Neural progenitor cell (in vitro differentiated cells): ENCODE measurements at regions not wholly inside any gene's neighbourhood (a gene's known extent, or its start where the extent isn't known, plus 50 kb on each side); places are given as distances from the start of the nearest gene placed in this dataset.

ENCODE experiments used
- DNase-seq: peaks from one replicate; pipeline ENCODE4 v3.0.0-alpha.2; 2016; ENCODE audit warnings: low spot score
- H2AFZ ChIP-seq: fragments of 200-600 bp; sonication (generic); replicated peaks from 2 replicates; pipeline ENCODE4 v1.6.1; 2016; ENCODE audit warnings: antibody characterized with exemption
- H3F3A ChIP-seq: fragments of 200-600 bp; sonication (generic); 2 replicates; pipeline ENCODE4 v1.6.1; 2016; ENCODE audit warnings: antibody characterized with exemption, low read depth
- H3K27ac ChIP-seq: fragments of 200-600 bp; sonication (generic); 2 replicates; pipeline ENCODE4 v1.5.1; 2016; ENCODE audit warnings: mild to moderate bottlenecking
- H3K27me3 ChIP-seq: fragments of 200-600 bp; sonication (generic); 2 replicates; pipeline ENCODE4 v1.6.1; 2016; ENCODE audit warnings: mild to moderate bottlenecking, moderate library complexity
- H3K36me3 ChIP-seq: fragments of 200-600 bp; sonication (generic); 2 replicates; pipeline ENCODE4 v1.5.1; 2016
- H3K4me1 ChIP-seq: fragments of 200-600 bp; sonication (generic); 2 replicates; pipeline ENCODE4 v1.6.1; 2016; ENCODE audit warnings: mixed run types
- H3K4me2 ChIP-seq: fragments of 200-600 bp; sonication (generic); 2 replicates; pipeline ENCODE4 v1.6.1; 2016
- H3K4me3 ChIP-seq: fragments of 200-600 bp; sonication (generic); 2 replicates; pipeline ENCODE4 v1.5.1; 2016
- H3K79me2 ChIP-seq: fragments of 200-600 bp; sonication (generic); 2 replicates; pipeline ENCODE4 v1.6.1; 2016; ENCODE audit warnings: low read depth
- H3K9ac ChIP-seq: fragments of 200-600 bp; sonication (generic); 2 replicates; pipeline ENCODE4 v1.6.1; 2016
- H3K9me3 ChIP-seq: fragments of 200-600 bp; sonication (generic); 2 replicates; pipeline ENCODE4 v1.5.1; 2016; ENCODE audit warnings: low read depth
- H4K20me1 ChIP-seq: fragments of 200-600 bp; sonication (generic); 2 replicates; pipeline ENCODE4 v1.6.1; 2016; ENCODE audit warnings: low read depth
- H3K27ac Mint-ChIP-seq: 3 replicates; pipeline ENCODE4 v1.8.0; 2021; ENCODE audit warnings: mixed read lengths
- H3K27me3 Mint-ChIP-seq: 2 replicates; pipeline ENCODE4 v1.8.0; 2022; ENCODE audit warnings: low read depth, mild to moderate bottlenecking, inconsistent platforms, moderate library complexity, mixed read lengths; ENCODE audit not compliant: insufficient read depth
- H3K36me3 Mint-ChIP-seq: 3 replicates; pipeline ENCODE4 v1.8.0; 2021; ENCODE audit warnings: mixed read lengths
- H3K4me1 Mint-ChIP-seq: 3 replicates; pipeline ENCODE4 v1.8.0; 2021; ENCODE audit warnings: mixed read lengths
- H3K4me3 Mint-ChIP-seq: 3 replicates; pipeline ENCODE4 v1.8.0; 2021; ENCODE audit warnings: mild to moderate bottlenecking, moderate library complexity, mixed read lengths
- H3K9me3 Mint-ChIP-seq: 3 replicates; pipeline ENCODE4 v1.8.0; 2020; ENCODE audit warnings: mixed read lengths
- CTCF ChIP-seq: fragments of 200-600 bp; sonication (generic); IDR thresholded peaks from 2 replicates; pipeline ENCODE4 v1.5.1; 2017; ENCODE audit warnings: antibody characterized with exemption, mild to moderate bottlenecking
- EZH2 ChIP-seq: fragments of 200-600 bp; sonication (generic); IDR thresholded peaks from 2 replicates; pipeline ENCODE4 v1.6.1; 2017; ENCODE audit warnings: antibody characterized with exemption, mild to moderate bottlenecking, moderate library complexity
- EZH2phosphoT487 ChIP-seq: fragments of 200-600 bp; sonication (generic); IDR thresholded peaks from 2 replicates; pipeline ENCODE4 v1.6.1; 2017; ENCODE audit warnings: antibody characterized with exemption

DNA sequence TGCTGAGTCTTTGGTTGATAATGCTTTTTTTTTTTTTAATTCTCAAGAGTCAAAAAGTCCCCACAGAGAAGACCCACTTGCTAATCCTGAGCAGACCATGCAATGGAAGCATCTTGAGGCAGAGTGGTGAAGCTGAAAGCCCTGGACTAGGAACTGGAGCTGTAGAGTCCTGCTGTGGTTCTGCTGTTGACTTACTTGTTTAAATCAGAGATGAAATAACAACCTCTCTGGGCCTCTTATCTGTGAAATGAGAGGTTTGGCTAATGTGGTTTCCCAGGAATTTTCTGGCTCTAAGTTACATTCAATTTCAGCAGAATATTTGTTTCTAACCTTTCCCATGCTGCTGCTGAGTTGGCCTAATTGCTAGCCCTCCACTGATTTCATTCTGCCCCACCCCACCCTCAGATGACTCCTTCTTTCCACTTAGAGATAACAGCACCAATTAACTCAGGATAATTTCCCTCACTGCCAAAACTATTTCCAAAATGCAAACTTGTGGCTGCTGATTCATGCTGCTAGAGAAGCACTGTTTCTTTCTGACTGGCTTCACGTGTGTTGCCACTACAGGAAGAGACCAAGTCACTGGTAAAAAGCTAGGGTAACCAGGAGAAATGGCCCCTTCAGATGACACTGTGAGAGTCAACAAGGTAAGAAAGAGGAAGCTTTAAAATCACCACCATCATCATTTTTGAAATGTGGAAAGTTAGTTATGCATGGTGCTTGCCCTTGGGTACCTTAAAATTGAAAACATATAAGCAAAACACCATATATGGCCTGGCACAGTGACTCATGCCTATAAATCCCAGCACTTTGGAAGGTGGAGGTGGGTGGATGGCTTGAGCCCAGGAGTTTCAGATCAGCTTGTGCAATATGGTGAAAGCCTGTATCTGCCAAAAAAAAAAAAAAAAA is 326.4 kb downstream of the DCHS2 start:
- H3K79me2 ChIP-seq, result no peaks in the 10 kb centered on the region
- peaks cover 8% of the 10 kb centered on the region for H3K4me1 ChIP-seq
- no peak overlapping the region for H3K27ac ChIP-seq
- H3K4me3 ChIP-seq, result no peak overlapping the region
- no peak overlapping the region for H2AFZ ChIP-seq
- no peaks in the 10 kb centered on the region for H3F3A ChIP-seq
- no peaks in the 10 kb centered on the region for H3K9me3 Mint-ChIP-seq
- no peak for TF ChIP-seq EZH2
- no peak for TF ChIP-seq EZH2phosphoT487
- no peak for TF ChIP-seq CTCF
- H3K36me3 Mint-ChIP-seq, result no peaks in the 10 kb centered on the region
- no peaks in the 10 kb centered on the region for H4K20me1 ChIP-seq
- peaks cover 2% of the 10 kb centered on the region for H3K27me3 Mint-ChIP-seq
- no peak overlapping the region for H3K4me3 Mint-ChIP-seq
- no peaks in the 10 kb centered on the region for H3K36me3 ChIP-seq
- no peaks in the 10 kb centered on the region for H3K9me3 ChIP-seq
- H3K4me1 Mint-ChIP-seq, result peaks cover 8% of the 10 kb centered on the region
- H3K4me2 ChIP-seq, result no peak overlapping the region
- H3K9ac ChIP-seq, result no peak overlapping the region
- no peaks in the 10 kb centered on the region for H3K27me3 ChIP-seq
- DNase-seq, result no peak
- no peak overlapping the region for H3K27ac Mint-ChIP-seq

GRCh38 chr4:154160519-154161301 is 330.9 kb downstream of the DCHS2 start:
- no peak for TF ChIP-seq EZH2phosphoT487
- no peak for TF ChIP-seq CTCF
- no peak for TF ChIP-seq EZH2

GRCh38 chr4:154158361-154159155 is 333.0 kb downstream of the DCHS2 start:
- Histone ChIP-seq H3K4me1 (peaks cover 8% of the 10 kb centered on the region), H3K4me3 (no peak overlapping the region), H3K79me2 (no peaks in the 10 kb centered on the region), H3K9ac (no peak overlapping the region), H2AFZ (no peak overlapping the region), H3K36me3 (no peaks in the 10 kb centered on the region), H3K9me3 (no peaks in the 10 kb centered on the region), H3K4me2 (no peak overlapping the region), H4K20me1 (no peaks in the 10 kb centered on the region), H3K27me3 (no peaks in the 10 kb centered on the region), H3K27ac (no peak overlapping the region), H3F3A (no peaks in the 10 kb centered on the region)
- Mint-ChIP-seq H3K4me1 (peaks cover 10% of the 10 kb centered on the region), H3K27ac (no peak overlapping the region), H3K4me3 (no peak overlapping the region), H3K36me3 (no peaks in the 10 kb centered on the region), H3K9me3 (no peaks in the 10 kb centered on the region), H3K27me3 (no peaks in the 10 kb centered on the region)
- DNase-seq, result no peak
- no peak for TF ChIP-seq CTCF
- no peak for TF ChIP-seq EZH2
- no peak for TF ChIP-seq EZH2phosphoT487

More at GRCh38 chr4:154160519-154161301, 330.9 kb downstream of the DCHS2 start:
- H3K36me3 ChIP-seq, result no peaks in the 10 kb centered on the region
- H3K9ac ChIP-seq, result no peak overlapping the region
- no peaks in the 10 kb centered on the region for H3F3A ChIP-seq
- no peaks in the 10 kb centered on the region for H3K27me3 ChIP-seq
- no peak overlapping the region for H3K4me2 ChIP-seq
- H3K79me2 ChIP-seq, result no peaks in the 10 kb centered on the region
- no peak overlapping the region for H3K4me3 ChIP-seq
- peaks cover 8% of the 10 kb centered on the region for H3K4me1 ChIP-seq
- no peak for DNase-seq
- peaks cover 8% of the 10 kb centered on the region for H3K4me1 Mint-ChIP-seq
- no peaks in the 10 kb centered on the region for H3K27me3 Mint-ChIP-seq
- H3K9me3 ChIP-seq, result no peaks in the 10 kb centered on the region
- no peak overlapping the region for H2AFZ ChIP-seq
- no peaks in the 10 kb centered on the region for H4K20me1 ChIP-seq
- no peaks in the 10 kb centered on the region for H3K36me3 Mint-ChIP-seq
- no peak overlapping the region for H3K27ac ChIP-seq
- H3K9me3 Mint-ChIP-seq, result no peaks in the 10 kb centered on the region
- no peak overlapping the region for H3K4me3 Mint-ChIP-seq
- H3K27ac Mint-ChIP-seq, result no peak overlapping the region
